ENCODE measurements at regions not wholly inside any gene's neighbourhood (a gene's known extent, or its start where the extent isn't known, plus 50 kb on each side); places are given as distances from the start of the nearest gene placed in this dataset.

- TF ChIP-seq POLR2A (IDR thresholded peaks at IDR 0.05) (no peak), CTCF (IDR thresholded peaks at IDR 0.05) (no peak)
These were observed 885.2 kb upstream of the SLITRK6 start for GRCh38 chr13:86684402-86684801.

Data from body of pancreas (tissue), 4 donors.